MM.1S (cell line): ENCODE measurements at regions not wholly inside any gene's neighbourhood (a gene's known extent, or its start where the extent isn't known, plus 50 kb on each side); places are given as distances from the start of the nearest gene placed in this dataset.

Experiments used
- CTCF ChIP-seq: fragments of 300-600 bp; sonication (generic); IDR thresholded peaks from 2 replicates; pipeline ENCODE4 v1.5.1; 2016; ENCODE audit warnings: antibody characterized with exemption, low read length, mixed read lengths
- EZH2 ChIP-seq: fragments of 300-600 bp; sonication (generic); optimal IDR thresholded peaks from 2 replicates; pipeline ENCODE3; 2017; ENCODE audit warnings: low read depth, mild to moderate bottlenecking, antibody characterized with exemption, low read length, mixed read lengths

- TF ChIP-seq EZH2 (no peak), CTCF (no peak)
These were observed 159.9 kb downstream of the CCDC34 start for GRCh38 chr11:27203077-27203647.
